Stomach (tissue), 4 donors: ENCODE measurements at regions not wholly inside any gene's neighbourhood (a gene's known extent, or its start where the extent isn't known, plus 50 kb on each side); places are given as distances from the start of the nearest gene placed in this dataset.

Experiments
- CTCF ChIP-seq, 7 experiments: fragments of 450-650 bp in 4 of 7; fragments of 200-600 bp in 3 of 7; sonication (generic) in 3 of 7; IDR thresholded peaks; one replicate each; pipeline ENCODE4 v1.5.1; 2016 to 2019; ENCODE audit warnings: antibody characterized with exemption in 7 of 7, control low read depth in 2 of 7, mild to moderate bottlenecking in 1 of 7
- EP300 ChIP-seq: sonication (generic); formaldehyde crosslinking; IDR thresholded peaks from one replicate; pipeline ENCODE4 v1.6.1; 2017; ENCODE audit warnings: antibody characterized with exemption
- POLR2A ChIP-seq, 4 donors: fragments of 450-650 bp; IDR thresholded peaks; one replicate each; pipeline ENCODE4 v1.6.1; 2016; ENCODE audit warnings: antibody characterized with exemption in 4 of 4, control low read depth in 2 of 4, mild to moderate bottlenecking in 1 of 4, moderate library complexity in 1 of 4
- POLR2AphosphoS5 ChIP-seq, 3 donors: sonication (generic); formaldehyde crosslinking; IDR thresholded peaks; one replicate each; pipeline ENCODE4 v1.6.1; 2016; ENCODE audit warnings: antibody characterized with exemption in 3 of 3

- TF ChIP-seq POLR2AphosphoS5 (IDR thresholded peaks at IDR 0.05) (no peak), CTCF (IDR thresholded peaks at IDR 0.05) (no peak), POLR2A (IDR thresholded peaks at IDR 0.05) (no peak), EP300 (no peak)
These were observed 180.1 kb downstream of the DHX15 start for GRCh38 chr4:24404281-24404680.
